IMR-90 (cell line): ENCODE measurements at regions not wholly inside any gene's neighbourhood (a gene's known extent, or its start where the extent isn't known, plus 50 kb on each side); places are given as distances from the start of the nearest gene placed in this dataset.

Source experiments
- ATAC-seq: fragments of 200-7000 bp; cut with Tn5 transposase; 2 replicates; pipeline ENCODE4 v1.9.1; 2020; ENCODE audit warnings: low read depth, mild to moderate bottlenecking, moderate library complexity
- BruUV-seq: library from RNA; stranded (reverse); fragments of 400-500 nt; replicated peaks from 2 replicates; lab custom pipeline; 2021; lab: Mats Ljungman, UMichigan
- CTCF ChIA-PET: fragments of 300-600 bp; formaldehyde crosslinking; extraction: SDS; loops from one replicate; lab custom pipeline; 2021; ENCODE audit warnings: antibody characterized with exemption; lab: Yijun Ruan, JAX
- POLR2A ChIA-PET: fragments of 300-600 bp; sonication (Branson Sonifier 250); formaldehyde crosslinking; loops from one replicate; lab custom pipeline; 2022; ENCODE audit warnings: antibody characterized with exemption; ENCODE audit not compliant: unreplicated experiment; lab: Charles Lee
- DNase-seq: peaks from one replicate; pipeline ENCODE4 v3.0.0; 2013
- H2AFZ ChIP-seq: replicated peaks from 2 replicates; pipeline ENCODE3; 2013; ENCODE audit warnings: low read length, mild to moderate bottlenecking; ENCODE audit not compliant: poor library complexity
- H2AK5ac ChIP-seq: 2 replicates; pipeline ENCODE4 v1.6.1; 2013; ENCODE audit warnings: low read depth, low read length, inconsistent platforms
- H2AK9ac ChIP-seq: replicated peaks from 2 replicates; pipeline ENCODE3; 2013; ENCODE audit warnings: mild to moderate bottlenecking, low read depth, low read length, moderate library complexity; ENCODE audit not compliant: poor library complexity
- H2BK120ac ChIP-seq: 2 replicates; pipeline ENCODE4 v1.6.1; 2013; ENCODE audit warnings: low read depth, low read length, inconsistent platforms
- H2BK15ac ChIP-seq: 3 replicates; pipeline ENCODE4 v1.6.1; 2013; ENCODE audit warnings: low read depth, low read length, inconsistent platforms
- H2BK20ac ChIP-seq: 2 replicates; pipeline ENCODE4 v1.6.1; 2013; ENCODE audit warnings: low read depth, mild to moderate bottlenecking, inconsistent platforms, low read length, moderate library complexity
- H2BK5ac ChIP-seq: 2 replicates; pipeline ENCODE4 v1.6.1; 2013; ENCODE audit warnings: mild to moderate bottlenecking, low read depth, low read length, inconsistent platforms; ENCODE audit not compliant: poor library complexity, severe bottlenecking
- H3K14ac ChIP-seq: replicated peaks from 2 replicates; pipeline ENCODE4 v1.6.1; 2013; ENCODE audit warnings: low read depth, low read length, inconsistent platforms
- H3K18ac ChIP-seq: 2 replicates; pipeline ENCODE4 v1.6.1; 2013; ENCODE audit warnings: low read depth, low read length, control low read depth
- H3K23ac ChIP-seq: 2 replicates; pipeline ENCODE4 v1.6.1; 2013; ENCODE audit warnings: low read depth, low read length, inconsistent platforms
- H3K27ac ChIP-seq: 2 replicates; pipeline ENCODE4 v1.5.1; 2013; ENCODE audit warnings: mild to moderate bottlenecking, control low read depth, low read length; ENCODE audit not compliant: insufficient read depth
- H3K27me3 ChIP-seq: 2 replicates; pipeline ENCODE4 v1.6.1; 2013; ENCODE audit warnings: low read length; ENCODE audit not compliant: control insufficient read depth, insufficient read depth
- H3K36me3 ChIP-seq: 2 replicates; pipeline ENCODE4 v1.6.1; 2013; ENCODE audit warnings: low read length, mixed read lengths; ENCODE audit not compliant: control insufficient read depth, insufficient read depth
- H3K4ac ChIP-seq: 2 replicates; pipeline ENCODE4 v1.6.1; 2013; ENCODE audit warnings: low read depth, low read length, inconsistent platforms
- H3K4me1 ChIP-seq: 2 replicates; pipeline ENCODE4 v1.6.1; 2013; ENCODE audit warnings: low read length, mixed read lengths; ENCODE audit not compliant: control insufficient read depth, insufficient read depth
- H3K4me2 ChIP-seq: 2 replicates; pipeline ENCODE4 v1.6.1; 2013; ENCODE audit warnings: low read depth, mild to moderate bottlenecking, control low read depth, low read length, moderate library complexity
- H3K4me3 ChIP-seq: 2 replicates; pipeline ENCODE4 v1.5.1; 2013; ENCODE audit warnings: low read depth, mild to moderate bottlenecking, control low read depth, low read length, moderate library complexity; ENCODE audit not compliant: insufficient read depth
- H3K56ac ChIP-seq: 2 replicates; pipeline ENCODE4 v1.6.1; 2013; ENCODE audit warnings: low read length, inconsistent platforms; ENCODE audit not compliant: insufficient read depth; ENCODE audit errors: extremely low read depth
- H3K79me1 ChIP-seq, 2 experiments: 2 replicates each; pipeline ENCODE4 v1.6.1; 2013; ENCODE audit warnings: low read length in 2 of 2, inconsistent platforms in 1 of 2, low read depth in 1 of 2
- H3K9ac ChIP-seq: 2 replicates; pipeline ENCODE4 v1.6.1; 2013; ENCODE audit warnings: low read depth, low read length, control low read depth
- H3K9me1 ChIP-seq: 2 replicates; pipeline ENCODE4 v1.6.1; 2013; ENCODE audit warnings: low read length, inconsistent platforms; ENCODE audit not compliant: insufficient read depth
- H3K9me3 ChIP-seq: 2 replicates; pipeline ENCODE4 v1.6.1; 2013; ENCODE audit warnings: low read length; ENCODE audit not compliant: control insufficient read depth, insufficient read depth
- H4K20me1 ChIP-seq: 2 replicates; pipeline ENCODE4 v1.6.1; 2013; ENCODE audit warnings: low read length, inconsistent platforms; ENCODE audit not compliant: insufficient read depth
- H4K5ac ChIP-seq: 2 replicates; pipeline ENCODE4 v1.6.1; 2013; ENCODE audit warnings: mild to moderate bottlenecking, low read depth, low read length, control low read depth
- H4K8ac ChIP-seq, 2 experiments: 2 replicates each; pipeline ENCODE4 v1.6.1; 2013; ENCODE audit warnings: low read depth in 2 of 2, low read length in 2 of 2, control low read depth in 1 of 2, inconsistent platforms in 1 of 2
- H4K91ac ChIP-seq: 2 replicates; pipeline ENCODE4 v1.6.1; 2013; ENCODE audit warnings: low read depth, low read length, inconsistent platforms; ENCODE audit not compliant: insufficient read depth
- CEBPB ChIP-seq: IDR thresholded peaks from 2 replicates; pipeline ENCODE4 v1.6.1; 2012; ENCODE audit warnings: low read depth, low read length, improper control_type of control experiment
- SMC3 ChIP-seq: fragments of 150-350 bp; IDR thresholded peaks from 2 replicates; pipeline ENCODE4 v1.6.1; 2016; ENCODE audit warnings: low read depth, mild to moderate bottlenecking, antibody characterized with exemption, low read length, moderate library complexity
- WGBS, 2 experiments: methylation state at CpG; one replicate each; pipeline versions ENCODE4 v1.1.5 to v1.1.7; 2013; ENCODE audit warnings: missing lambda C conversion rate in 2 of 2; ENCODE audit not compliant: insufficient read length in 1 of 2; ENCODE audit errors: extremely low coverage in 2 of 2; 5-methylcytosine and 5-hydroxymethylcytosine counted together
- dilution Hi-C: fragments of 300-500 bp; cut with HindIII; formaldehyde crosslinking; loops from one replicate; pipeline ENCODE4 v1.14.3; 2018; ENCODE audit warnings: low sequenced_read_pairs; ENCODE audit not compliant: unreplicated experiment
- in situ Hi-C: fragments of 300-500 bp; cut with MboI; formaldehyde crosslinking; loops from 3 replicates; pipeline ENCODE4 v1.14.3; 2019; ENCODE audit warnings: low sequenced_read_pairs, inconsistent platforms, mixed read lengths
- intact Hi-C: fragments of 100-400 bp; cut with micrococcal nuclease; formaldehyde crosslinking; loops from 2 replicates; pipeline ENCODE4 v1.10.0; 2022

DNA sequence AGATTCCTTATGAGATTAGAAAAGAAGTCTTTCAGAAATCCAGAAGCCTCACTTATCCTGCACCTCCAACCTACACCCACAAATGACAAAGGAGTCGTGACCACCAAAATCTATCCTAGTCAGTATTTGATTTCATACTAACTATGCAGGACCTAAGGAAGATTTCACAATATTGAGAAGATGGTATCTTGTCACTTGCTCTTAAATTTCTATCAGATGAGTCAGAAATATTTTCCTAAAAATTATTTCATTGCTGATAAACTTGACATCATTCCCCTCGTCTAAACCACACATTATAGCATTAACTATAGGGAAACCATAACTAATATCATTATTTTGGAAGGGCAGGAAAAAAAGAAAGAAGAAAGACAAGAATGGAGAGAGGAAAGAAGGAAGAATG lies 138.0 kb upstream of the THBS1 start:
- H3K18ac ChIP-seq: no peak overlapping the region
- no peak overlapping the region for H3K4me2 ChIP-seq
- no peak overlapping the region for H2AK9ac ChIP-seq
- no peak overlapping the region for H2BK15ac ChIP-seq
- no peaks in the 10 kb centered on the region for H3K79me1 ChIP-seq
- no peaks in the 10 kb centered on the region for H3K9me3 ChIP-seq
- ChIA-PET POLR2A (no interaction called here), CTCF (no interaction called here)
- no peak overlapping the region for H3K23ac ChIP-seq
- no peaks in the 10 kb centered on the region for H3K4me1 ChIP-seq
- no peak for ATAC-seq
- no peak overlapping the region for H2BK120ac ChIP-seq
- TF ChIP-seq SMC3 (no peak), CEBPB (peak; percentile 61)
- no peak overlapping the region for H3K14ac ChIP-seq
- H3K4ac ChIP-seq: no peak overlapping the region
- H3K9ac ChIP-seq: no peak overlapping the region
- H3K27ac ChIP-seq: no peak overlapping the region
- no peak for DNase-seq
- H4K91ac ChIP-seq: no peak overlapping the region
- dilution Hi-C loops (no loop called here), intact Hi-C loops (no loop called here), in situ Hi-C loops (no loop called here)
- H4K8ac ChIP-seq: no peak overlapping the region
- no peak overlapping the region for H3K56ac ChIP-seq
- H4K5ac ChIP-seq: no peak overlapping the region
- H3K27me3 ChIP-seq: no peaks in the 10 kb centered on the region
- no CpG with 5 or more reads among the region's 2 CpGs for WGBS, 2 experiments
- no peak overlapping the region for H2AK5ac ChIP-seq
- no peaks in the 10 kb centered on the region for H3K36me3 ChIP-seq
- H2BK20ac ChIP-seq: no peak overlapping the region; the same call in 1 of the 2 replicates
- no TSS peak for BruUV-seq
- no peak overlapping the region for H2AFZ ChIP-seq
- H3K9me1 ChIP-seq: no peaks in the 10 kb centered on the region
- no peaks in the 10 kb centered on the region for H4K20me1 ChIP-seq
- H2BK5ac ChIP-seq: no peak overlapping the region
- H3K4me3 ChIP-seq: no peak overlapping the region
